ENCODE measurements at regions not wholly inside any gene's neighbourhood (a gene's known extent, or its start where the extent isn't known, plus 50 kb on each side); places are given as distances from the start of the nearest gene placed in this dataset.

- FAIRE-seq (no peak), DNase-seq (ENCODE audit: low spot score) (no peak)
Measured at GRCh38 chr4:96913441-96914080, 1073.7 kb downstream of the PDHA2 start.

DNA sequence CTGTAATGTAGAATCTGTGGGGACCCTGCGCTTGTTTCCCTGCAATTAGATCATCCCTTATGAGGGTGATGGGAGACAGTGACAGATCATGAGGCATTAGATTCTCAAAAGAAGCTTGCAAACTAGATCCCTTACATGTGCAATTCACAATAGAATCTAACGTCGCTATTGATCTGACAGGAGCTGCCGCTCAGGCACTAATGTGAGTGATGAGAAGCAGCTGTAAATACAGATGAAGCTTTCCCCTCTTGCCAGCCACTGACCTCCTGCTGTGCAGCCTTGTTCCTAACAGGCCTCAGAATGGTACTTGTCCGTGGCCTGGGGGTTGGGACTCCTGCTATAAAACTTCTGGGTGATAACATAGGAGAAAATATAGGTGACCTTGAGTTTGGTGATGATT lies 1076.8 kb downstream of the PDHA2 start:
- DNase-seq (ENCODE audit: low spot score) = no peak
- no peak for FAIRE-seq

DNA sequence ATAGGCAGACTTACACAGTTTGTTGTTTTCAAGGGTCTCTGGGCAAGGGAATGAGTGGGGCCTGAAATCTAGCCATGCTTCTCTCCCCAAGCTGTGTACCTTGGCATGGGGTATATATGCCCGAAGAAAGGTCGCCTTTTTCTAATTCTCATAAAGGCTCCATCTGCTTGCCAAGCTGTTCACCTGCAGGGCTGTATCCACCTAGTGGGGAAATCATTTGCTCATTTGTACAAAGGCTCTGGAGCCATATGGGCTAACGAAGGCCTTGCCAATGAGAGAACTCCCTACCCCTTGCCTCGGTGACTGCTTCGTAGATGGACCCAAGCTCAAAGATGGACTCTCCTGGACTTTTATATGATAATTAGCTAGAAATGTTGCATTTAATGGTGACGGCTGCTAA lies 1097.0 kb downstream of the PDHA2 start:
- FAIRE-seq (no peak), DNase-seq (ENCODE audit: low spot score) (no peak)

- FAIRE-seq (no peak), DNase-seq (ENCODE audit: low spot score) (no peak)
Measured at GRCh38 chr4:96946552-96946951, 1106.7 kb downstream of the PDHA2 start.

DNA sequence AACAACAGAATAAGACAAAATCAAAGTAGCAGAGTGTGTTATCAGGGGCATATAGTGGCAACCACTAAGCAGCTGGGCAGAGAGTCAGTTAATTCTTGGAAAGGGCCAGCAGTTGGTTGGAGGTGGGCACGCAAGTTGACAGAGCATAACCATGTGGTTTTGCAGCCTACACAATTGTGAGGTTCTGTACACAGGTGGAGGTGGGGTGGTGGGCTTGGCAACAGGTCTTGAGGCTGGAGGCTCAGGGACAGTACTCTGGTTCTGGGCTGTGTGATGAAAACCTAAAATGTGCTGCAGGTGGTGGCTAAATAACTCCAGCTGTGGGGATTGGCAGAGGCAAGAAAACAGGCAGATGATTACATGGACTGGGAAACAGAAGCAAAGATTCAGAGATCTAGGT lies 1112.7 kb downstream of the PDHA2 start:
- no peak for FAIRE-seq

GRCh38 chr4:96955226-96955625 lies 1115.3 kb downstream of the PDHA2 start:
- no peak for FAIRE-seq
- DNase-seq (ENCODE audit: low spot score) = no peak

More for the DNA sequence above, 1112.7 kb downstream of the PDHA2 start:
- DNase-seq (ENCODE audit: low spot score) = no peak

DNA sequence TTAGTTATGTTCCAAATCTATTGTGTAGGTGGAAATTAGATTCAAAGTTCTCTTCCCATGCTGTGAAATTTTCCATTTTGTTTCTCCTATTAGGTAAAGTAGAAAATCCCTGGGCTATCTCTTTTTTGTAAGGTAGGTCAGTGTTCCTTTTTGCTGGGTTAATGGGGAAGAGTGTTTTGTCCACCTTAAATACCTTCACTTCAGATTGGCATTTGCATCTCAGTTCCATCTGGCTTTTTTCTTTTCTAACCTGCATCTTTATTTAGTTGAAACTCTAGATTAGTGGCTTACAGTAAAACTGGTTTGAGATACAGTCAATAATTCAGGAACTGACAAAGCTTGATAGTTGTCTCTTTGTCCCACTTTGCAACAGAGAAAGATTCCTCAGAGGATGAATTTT lies 1115.8 kb downstream of the PDHA2 start:
- no peak for DNase-seq (ENCODE audit: low spot score)
- no peak for FAIRE-seq

GRCh38 chr4:96969455-96969854 lies 1129.6 kb downstream of the PDHA2 start:
- FAIRE-seq (no peak), DNase-seq (ENCODE audit: low spot score) (no peak)

DNA sequence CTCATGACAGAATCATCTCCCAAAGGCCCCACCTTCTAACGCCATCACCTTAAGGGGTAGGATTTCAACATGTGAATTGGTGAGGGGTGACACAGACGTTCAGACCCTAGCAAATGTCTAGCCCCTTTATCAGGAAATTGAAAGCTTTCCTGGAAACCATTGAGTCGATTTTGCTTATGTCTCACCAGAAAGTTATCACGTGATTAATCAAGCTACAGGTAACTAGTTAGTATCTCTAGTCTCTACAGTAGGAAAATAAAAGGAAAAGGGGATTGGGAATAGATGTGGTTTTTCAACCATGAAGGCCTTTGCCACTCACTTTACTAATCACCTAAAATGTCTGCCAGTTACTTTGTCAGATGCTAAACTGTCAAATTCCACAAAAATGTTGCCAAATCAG lies 1133.0 kb downstream of the PDHA2 start:
- DNase-seq (ENCODE audit: low spot score) (no peak), FAIRE-seq (no peak)

DNA sequence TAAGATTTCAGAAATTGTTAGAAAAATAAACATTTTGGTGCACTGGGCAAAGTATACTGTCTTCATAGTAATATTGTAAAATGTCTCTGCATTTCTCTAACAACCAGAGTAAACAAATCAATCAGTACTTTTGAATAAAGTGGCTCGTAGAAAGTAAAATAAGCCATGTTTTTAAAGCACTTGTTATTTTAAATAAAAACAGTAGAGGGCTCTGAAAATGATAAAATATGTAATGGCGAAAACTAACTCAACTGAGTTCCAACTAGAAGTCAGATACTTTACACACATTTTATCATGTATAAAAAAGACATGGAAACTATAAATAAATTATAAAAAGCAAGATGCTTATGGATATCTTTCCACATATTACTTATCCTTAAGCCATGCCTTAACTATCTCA lies 1134.4 kb downstream of the PDHA2 start:
- FAIRE-seq = no peak
- DNase-seq (ENCODE audit: low spot score) = no peak

- DNase-seq (ENCODE audit: low spot score) = no peak
Measured at GRCh38 chr4:96983830-96984229, 1143.9 kb downstream of the PDHA2 start.

DNA sequence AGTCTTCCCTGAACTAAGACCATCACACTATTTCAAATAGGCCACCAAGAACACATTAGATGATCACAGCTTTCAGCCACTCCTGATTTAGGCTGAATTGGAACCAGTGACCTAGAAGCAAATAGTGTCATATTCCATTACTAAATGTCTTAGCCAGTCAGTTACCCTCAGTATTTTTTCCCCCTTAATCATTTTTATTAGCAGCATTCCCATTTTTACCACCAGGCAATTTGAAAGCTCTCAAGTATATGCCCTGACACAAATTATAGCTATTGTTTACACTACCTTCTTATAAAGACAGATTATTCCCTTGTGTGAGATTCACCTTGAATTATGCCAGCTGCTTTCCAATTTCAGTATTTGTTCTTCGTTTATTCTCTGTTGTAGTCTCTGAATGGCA lies 1146.9 kb downstream of the PDHA2 start:
- DNase-seq (ENCODE audit: low spot score) = no peak
- FAIRE-seq = no peak

More at GRCh38 chr4:96983830-96984229, 1143.9 kb downstream of the PDHA2 start:
- no peak for FAIRE-seq

- FAIRE-seq = no peak
- no peak for DNase-seq (ENCODE audit: low spot score)
Measured at GRCh38 chr4:96991083-96991482, 1151.2 kb downstream of the PDHA2 start.

DNA sequence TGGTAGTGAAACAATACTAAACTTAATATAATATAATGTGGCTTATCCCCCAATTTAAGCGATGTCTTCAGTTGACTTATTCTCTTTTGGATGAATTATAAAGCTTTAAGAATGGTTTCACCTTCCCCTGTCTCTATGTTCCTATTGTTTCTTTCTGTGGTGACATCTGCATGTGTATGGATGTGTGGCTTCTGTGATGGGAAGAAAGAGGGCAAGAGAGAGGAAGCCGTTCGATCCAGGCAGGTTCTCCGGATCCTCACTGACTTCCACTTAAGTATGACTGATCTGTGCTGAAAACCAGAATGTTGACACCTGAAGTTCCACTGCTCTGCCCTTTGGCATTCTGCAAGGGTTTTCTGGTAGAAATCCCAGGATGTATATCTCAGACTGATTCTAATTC lies 1150.8 kb downstream of the STPG2 start:
- FAIRE-seq (no peak), DNase-seq (ENCODE audit: low spot score) (no peak)

GRCh38 chr4:96993560-96993959 lies 1149.7 kb downstream of the STPG2 start:
- FAIRE-seq = no peak
- DNase-seq (ENCODE audit: low spot score) = no peak

GRCh38 chr4:97003715-97004114 lies 1139.6 kb downstream of the STPG2 start:
- DNase-seq (ENCODE audit: low spot score) (no peak), FAIRE-seq (no peak)

DNA sequence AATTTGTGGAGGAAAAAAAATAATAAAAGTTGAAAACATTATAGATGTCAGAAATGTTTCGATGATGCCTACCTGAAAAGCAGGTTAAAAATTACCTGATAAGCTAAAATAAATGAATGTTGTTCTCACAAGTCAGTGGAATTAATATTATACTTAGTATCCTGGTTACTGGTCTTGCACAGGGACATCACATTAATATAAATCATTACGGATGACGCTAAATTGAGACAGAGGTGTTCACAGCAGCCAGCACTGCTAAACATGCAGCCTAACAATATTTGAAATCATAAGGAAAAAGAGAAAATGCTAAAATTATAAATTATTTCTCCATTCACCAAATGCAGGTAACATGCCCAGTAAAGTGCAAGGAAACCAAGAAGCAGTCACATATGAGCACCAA lies 1130.0 kb downstream of the STPG2 start:
- no peak for FAIRE-seq
- DNase-seq (ENCODE audit: low spot score) = no peak

DNA sequence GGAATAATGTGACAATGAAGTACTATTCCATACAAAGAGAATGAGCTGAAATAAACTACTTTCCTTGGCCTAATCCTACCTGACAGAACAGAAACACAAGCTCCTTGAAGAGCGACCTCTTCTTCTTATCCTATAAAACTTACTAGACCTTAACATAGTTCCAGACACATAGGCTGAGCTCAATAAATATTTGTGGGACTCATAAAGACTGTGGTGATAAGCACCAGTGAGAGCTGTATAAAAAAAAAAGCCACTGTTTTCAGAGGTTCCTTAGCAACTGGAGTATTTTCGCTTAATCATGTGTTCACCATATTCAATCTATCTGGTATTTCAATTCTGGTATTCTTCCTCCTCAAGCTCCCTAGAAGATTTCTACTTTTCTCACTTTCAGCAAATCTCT lies 1129.6 kb downstream of the STPG2 start:
- DNase-seq (ENCODE audit: low spot score) = no peak
- no peak for FAIRE-seq

GRCh38 chr4:97015301-97015700 lies 1128.0 kb downstream of the STPG2 start:
- DNase-seq (ENCODE audit: low spot score) = no peak
- FAIRE-seq = no peak

GRCh38 chr4:97016186-97016907 lies 1126.9 kb downstream of the STPG2 start:
- DNase-seq (ENCODE audit: low spot score) (no peak), FAIRE-seq (no peak)

- FAIRE-seq = no peak
Measured at GRCh38 chr4:97027728-97028410, 1115.4 kb downstream of the STPG2 start.

GRCh38 chr4:97028785-97029184 lies 1114.5 kb downstream of the STPG2 start:
- no peak for FAIRE-seq

More at GRCh38 chr4:97027728-97028410, 1115.4 kb downstream of the STPG2 start:
- DNase-seq (ENCODE audit: low spot score) = no peak

More at GRCh38 chr4:97028785-97029184, 1114.5 kb downstream of the STPG2 start:
- no peak for DNase-seq (ENCODE audit: low spot score)

All from RCC 7860 (cell line).